Osteoblast (primary cell): ENCODE measurements at regions not wholly inside any gene's neighbourhood (a gene's known extent, or its start where the extent isn't known, plus 50 kb on each side); places are given as distances from the start of the nearest gene placed in this dataset.
A peak's percentile ranks its signal among the peaks of the same experiment; 100 is the strongest.

Experiments
- DNase-seq: peaks from one replicate; pipeline ENCODE4 v3.0.0; 2011; ENCODE audit warnings: low spot score, mixed read lengths; ENCODE audit not compliant: insufficient read length; ENCODE audit errors: missing footprints
- H2AFZ ChIP-seq: 2 replicates; pipeline ENCODE4 v1.6.0; 2011; ENCODE audit warnings: mild to moderate bottlenecking, low read length
- H3K27ac ChIP-seq: 2 replicates; pipeline ENCODE4 v1.5.1; 2011; ENCODE audit warnings: mild to moderate bottlenecking, low read depth, low read length, moderate library complexity
- H3K27me3 ChIP-seq: 2 replicates; pipeline ENCODE4 v1.6.0; 2012; ENCODE audit warnings: mild to moderate bottlenecking, control low read depth, inconsistent platforms, low read length, moderate library complexity; ENCODE audit not compliant: insufficient read depth
- H3K36me3 ChIP-seq: 2 replicates; pipeline ENCODE4 v1.5.1; 2011; ENCODE audit warnings: mild to moderate bottlenecking, low read length, control low read depth, moderate library complexity; ENCODE audit not compliant: insufficient read depth
- H3K4me1 ChIP-seq: 2 replicates; pipeline ENCODE4 v1.5.1; 2011; ENCODE audit warnings: mild to moderate bottlenecking, low read length, control low read depth, moderate library complexity; ENCODE audit not compliant: insufficient read depth
- H3K4me2 ChIP-seq: 2 replicates; pipeline ENCODE4 v1.6.0; 2011; ENCODE audit warnings: mild to moderate bottlenecking, low read length; ENCODE audit not compliant: insufficient read depth
- H3K4me3 ChIP-seq: fragments of 200-600 bp; sonication (generic); 3 replicates; pipeline ENCODE4 v1.5.1; 2012; ENCODE audit warnings: mild to moderate bottlenecking, low read length, inconsistent platforms; ENCODE audit not compliant: insufficient read depth
- H3K79me2 ChIP-seq: 2 replicates; pipeline ENCODE4 v1.6.0; 2012; ENCODE audit warnings: mild to moderate bottlenecking, low read length, control low read depth, inconsistent platforms; ENCODE audit not compliant: insufficient read depth
- H3K9me3 ChIP-seq: 2 replicates; pipeline ENCODE4 v1.5.1; 2011; ENCODE audit warnings: low read depth, low read length, control low read depth
- H4K20me1 ChIP-seq: 2 replicates; pipeline ENCODE4 v1.6.0; 2012; ENCODE audit warnings: mild to moderate bottlenecking, low read length, control low read depth; ENCODE audit not compliant: insufficient read depth
- TF ChIP-seq, protein P1 (sequence below): IDR thresholded peaks from 2 replicates; pipeline ENCODE4 v1.5.1; 2011; ENCODE audit warnings: mild to moderate bottlenecking, low read depth, low read length, moderate library complexity; ENCODE audit errors: extremely low read depth

DNA sequence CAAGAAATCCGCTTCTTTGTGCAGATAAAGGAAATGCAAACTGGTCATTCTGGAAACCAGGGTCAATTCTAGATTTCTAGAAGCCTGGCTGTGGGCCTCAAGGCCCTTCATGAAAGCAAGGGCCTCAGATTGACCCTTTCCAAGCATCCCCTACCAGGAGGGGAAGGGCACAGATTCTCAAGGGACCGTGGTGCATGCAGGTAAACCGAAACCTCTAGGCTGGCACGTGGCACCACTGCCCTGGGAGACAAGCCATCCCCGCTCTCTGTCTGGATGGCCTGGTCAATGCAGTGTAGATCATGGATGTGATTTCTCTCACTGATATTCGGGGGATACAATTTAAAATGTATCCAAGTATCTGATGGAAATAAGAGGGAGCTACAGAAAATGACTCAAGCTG lies 69.4 kb downstream of the TOMM20 start:
- no peak overlapping the region for H3K4me2 ChIP-seq
- no peaks in the 10 kb centered on the region for H3K36me3 ChIP-seq
- H3K4me1 ChIP-seq, result peaks cover 4% of the 10 kb centered on the region
- no peaks in the 10 kb centered on the region for H4K20me1 ChIP-seq
- peak; percentile 50 for DNase-seq
- H3K4me3 ChIP-seq, result no peak overlapping the region
- H2AFZ ChIP-seq, result no peak overlapping the region
- no peaks in the 10 kb centered on the region for H3K9me3 ChIP-seq
- no peaks in the 10 kb centered on the region for H3K27me3 ChIP-seq
- H3K27ac ChIP-seq, result no peak overlapping the region
- TF ChIP-seq, protein P1, sequence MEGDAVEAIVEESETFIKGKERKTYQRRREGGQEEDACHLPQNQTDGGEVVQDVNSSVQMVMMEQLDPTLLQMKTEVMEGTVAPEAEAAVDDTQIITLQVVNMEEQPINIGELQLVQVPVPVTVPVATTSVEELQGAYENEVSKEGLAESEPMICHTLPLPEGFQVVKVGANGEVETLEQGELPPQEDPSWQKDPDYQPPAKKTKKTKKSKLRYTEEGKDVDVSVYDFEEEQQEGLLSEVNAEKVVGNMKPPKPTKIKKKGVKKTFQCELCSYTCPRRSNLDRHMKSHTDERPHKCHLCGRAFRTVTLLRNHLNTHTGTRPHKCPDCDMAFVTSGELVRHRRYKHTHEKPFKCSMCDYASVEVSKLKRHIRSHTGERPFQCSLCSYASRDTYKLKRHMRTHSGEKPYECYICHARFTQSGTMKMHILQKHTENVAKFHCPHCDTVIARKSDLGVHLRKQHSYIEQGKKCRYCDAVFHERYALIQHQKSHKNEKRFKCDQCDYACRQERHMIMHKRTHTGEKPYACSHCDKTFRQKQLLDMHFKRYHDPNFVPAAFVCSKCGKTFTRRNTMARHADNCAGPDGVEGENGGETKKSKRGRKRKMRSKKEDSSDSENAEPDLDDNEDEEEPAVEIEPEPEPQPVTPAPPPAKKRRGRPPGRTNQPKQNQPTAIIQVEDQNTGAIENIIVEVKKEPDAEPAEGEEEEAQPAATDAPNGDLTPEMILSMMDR, result no peak
- H3K79me2 ChIP-seq, result no peaks in the 10 kb centered on the region

DNA sequence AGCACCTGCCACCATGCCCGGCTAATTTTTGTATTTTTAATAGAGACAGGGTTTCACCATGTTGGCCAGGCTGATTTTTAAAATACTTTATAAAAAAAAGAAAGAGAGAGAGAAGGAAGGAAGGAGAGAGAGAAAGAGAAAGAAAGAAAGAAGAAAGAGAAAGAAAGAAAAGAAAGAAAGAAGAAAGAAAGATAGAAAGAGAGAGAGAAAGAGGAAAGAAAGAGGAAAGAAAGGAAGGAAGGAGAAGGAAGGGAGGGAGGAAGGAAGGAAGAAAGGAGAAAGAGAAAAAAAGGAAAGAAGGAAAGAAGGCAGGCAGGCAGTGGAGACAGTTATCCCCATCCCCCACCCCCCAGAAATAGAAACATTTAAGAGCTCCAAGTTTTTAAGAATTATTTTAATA lies 69.9 kb downstream of the TOMM20 start:
- Histone ChIP-seq H3K27ac (no peak overlapping the region), H3K36me3 (no peaks in the 10 kb centered on the region), H3K79me2 (no peaks in the 10 kb centered on the region), H3K27me3 (no peaks in the 10 kb centered on the region), H2AFZ (no peak overlapping the region), H4K20me1 (no peaks in the 10 kb centered on the region), H3K4me1 (peaks cover 4% of the 10 kb centered on the region), H3K9me3 (no peaks in the 10 kb centered on the region), H3K4me2 (no peak overlapping the region), H3K4me3 (no peak overlapping the region)
- no peak for DNase-seq
- TF ChIP-seq, protein P1, result no peak

DNA sequence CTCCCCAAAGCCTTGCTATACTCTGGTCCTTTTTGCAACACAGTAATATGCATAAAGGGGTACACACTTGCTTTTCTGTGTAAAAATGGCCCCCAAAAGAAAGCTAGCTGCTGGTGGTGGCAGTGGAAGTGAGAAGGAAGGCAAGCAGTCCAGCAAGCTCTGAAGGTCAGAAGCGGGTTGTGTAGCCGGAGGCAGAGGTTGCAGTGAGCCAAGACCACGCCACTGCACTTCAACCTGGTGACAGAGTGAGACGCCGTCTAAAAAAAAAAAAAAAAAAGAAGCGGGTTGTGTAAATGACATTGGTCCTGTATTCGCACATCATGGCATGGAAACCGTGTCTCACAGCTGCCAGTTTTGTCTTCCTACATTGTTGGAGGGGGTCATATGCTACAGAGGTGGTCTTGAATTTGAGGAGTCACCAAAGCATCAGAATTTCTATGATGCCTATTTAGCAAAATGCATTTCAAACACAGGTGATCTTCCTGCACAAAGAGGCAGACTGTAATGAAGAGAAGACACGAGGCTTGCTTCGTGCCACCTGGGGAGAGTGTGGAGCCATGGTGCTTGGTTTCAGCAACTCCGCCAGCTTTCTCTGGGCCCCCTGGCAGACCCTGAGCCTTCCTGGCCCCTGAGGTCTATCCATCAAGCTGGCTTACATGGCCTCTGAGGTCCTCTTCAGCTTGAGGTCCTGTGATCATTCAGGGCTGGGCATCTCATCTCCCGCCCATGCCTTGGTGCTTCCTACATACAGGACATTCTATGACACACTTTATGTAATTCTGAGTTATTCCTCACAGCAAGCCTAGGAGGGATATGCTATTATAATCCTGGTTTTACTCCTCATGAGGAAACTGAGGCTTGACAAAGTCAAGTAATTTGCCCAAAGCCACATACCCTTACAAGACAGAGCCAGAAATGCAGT lies 71.0 kb downstream of the TOMM20 start:
- H3K36me3 ChIP-seq, result no peaks in the 10 kb centered on the region
- TF ChIP-seq, protein P1, result no peak
- H2AFZ ChIP-seq, result no peak overlapping the region
- no peaks in the 10 kb centered on the region for H3K27me3 ChIP-seq
- no peak overlapping the region for H3K4me2 ChIP-seq
- peak; percentile 21 for DNase-seq
- H3K9me3 ChIP-seq, result no peaks in the 10 kb centered on the region
- no peak overlapping the region for H3K27ac ChIP-seq
- H3K4me3 ChIP-seq, result no peak overlapping the region
- no peaks in the 10 kb centered on the region for H3K4me1 ChIP-seq
- H3K79me2 ChIP-seq, result no peaks in the 10 kb centered on the region
- no peaks in the 10 kb centered on the region for H4K20me1 ChIP-seq

DNA sequence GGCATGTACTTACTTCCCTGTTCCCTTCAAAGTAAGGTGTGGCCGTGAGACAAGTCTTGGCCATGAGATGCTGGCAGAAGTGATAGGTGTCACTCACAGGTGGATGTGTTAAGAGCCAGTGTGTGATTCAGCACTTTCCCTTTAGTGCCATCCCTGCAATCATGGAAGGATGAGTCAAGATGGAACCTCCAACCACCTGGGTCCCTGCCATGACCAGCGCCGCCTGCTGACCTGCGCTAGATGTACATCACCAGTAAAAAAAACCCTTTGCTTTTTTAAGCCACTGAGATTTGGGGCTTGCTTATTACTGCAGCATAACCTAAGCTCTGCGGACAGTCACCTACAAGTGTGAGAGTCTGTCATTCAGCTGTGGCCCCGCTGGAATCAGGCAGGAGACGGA lies 71.7 kb downstream of the TOMM20 start:
- Histone ChIP-seq H3K27ac (no peak overlapping the region), H3K9me3 (no peaks in the 10 kb centered on the region), H3K36me3 (no peaks in the 10 kb centered on the region), H3K79me2 (no peaks in the 10 kb centered on the region), H3K4me3 (no peak overlapping the region), H3K4me1 (no peaks in the 10 kb centered on the region), H3K27me3 (no peaks in the 10 kb centered on the region), H2AFZ (no peak overlapping the region), H3K4me2 (no peak overlapping the region), H4K20me1 (no peaks in the 10 kb centered on the region)
- TF ChIP-seq, protein P1, result no peak
- DNase-seq, result peak; percentile 46
